Lower leg skin (tissue), 3 donors: ENCODE measurements at regions not wholly inside any gene's neighbourhood (a gene's known extent, or its start where the extent isn't known, plus 50 kb on each side); places are given as distances from the start of the nearest gene placed in this dataset.

Experiments used
- CTCF ChIP-seq, 3 donors: fragments of 450-650 bp; IDR thresholded peaks; one replicate each; pipeline ENCODE4 v1.5.1; 2016; ENCODE audit warnings: antibody characterized with exemption in 3 of 3, mild to moderate bottlenecking in 3 of 3, moderate library complexity in 2 of 3
- POLR2A ChIP-seq, 2 donors: fragments of 450-650 bp; IDR thresholded peaks; one replicate each; pipeline ENCODE4 v1.6.1; 2016 to 2017; ENCODE audit warnings: antibody characterized with exemption in 2 of 2, mild to moderate bottlenecking in 1 of 2, moderate library complexity in 1 of 2

- TF ChIP-seq CTCF (IDR thresholded peaks at IDR 0.05): no peak
- no peak for TF ChIP-seq POLR2A (IDR thresholded peaks at IDR 0.05)
These were observed 152.8 kb upstream of the TBL1XR1 start for GRCh38 chr3:177350121-177350520.
